Left lung (tissue), 4 donors: ENCODE measurements at regions not wholly inside any gene's neighbourhood (a gene's known extent, or its start where the extent isn't known, plus 50 kb on each side); places are given as distances from the start of the nearest gene placed in this dataset.

Experiments
- ATAC-seq: fragments of 200-7000 bp; cut with Tn5 transposase; one replicate; pipeline ENCODE4 v1.9.1; 2020; ENCODE audit warnings: moderate library complexity
- DNase-seq, 4 donors: peaks; one replicate each; pipeline ENCODE4 v3.0.0-alpha.2; 2013 to 2020
- H3K27ac ChIP-seq, 2 donors: fragments of 200-600 bp; sonication (generic) in 1 of 2; one replicate each; pipeline versions ENCODE4 v1.5.0 to v1.8.0; 2020 to 2021
- H3K27me3 ChIP-seq, 2 donors: fragments of 200-600 bp; sonication (generic) in 1 of 2; one replicate each; pipeline versions ENCODE4 v1.5.0 to v1.8.0; 2020 to 2021
- H3K36me3 ChIP-seq, 2 donors: fragments of 200-600 bp; sonication (generic) in 1 of 2; one replicate each; pipeline versions ENCODE4 v1.5.0 to v1.8.0; 2020 to 2021
- H3K4me1 ChIP-seq, 2 donors: fragments of 200-600 bp; one replicate each; pipeline ENCODE4 v1.8.0; 2021
- H3K4me3 ChIP-seq, 2 donors: fragments of 200-600 bp; sonication (generic) in 1 of 2; one replicate each; pipeline versions ENCODE4 v1.5.0 to v1.8.0; 2020 to 2021; ENCODE audit warnings: mild to moderate bottlenecking in 1 of 2
- H3K9me3 ChIP-seq, 2 donors: fragments of 200-600 bp; sonication (generic) in 1 of 2; one replicate each; pipeline versions ENCODE4 v1.5.0 to v1.8.0; 2020 to 2021
- CTCF ChIP-seq, 2 donors: fragments of 200-600 bp; sonication (generic) in 1 of 2; IDR thresholded peaks; one replicate each; pipeline versions ENCODE4 v1.5.0 to v1.8.0; 2021; ENCODE audit warnings: antibody characterized with exemption in 2 of 2
- intact Hi-C, 2 donors: fragments of 100-400 bp; cut with DNase I; formaldehyde crosslinking; loops; one replicate each; pipeline versions ENCODE4 v1.11.2 to v1.14.2; 2022
- donor health status: DM: no; HTN: yes; CAD: no.
- donor health status: DM: no; HTN: no; CAD: no.

- ATAC-seq, result no peak
Observed at GRCh38 chr6:73884540-73884939, 188.5 kb downstream of the CD109 start.

GRCh38 chr6:73879501-73880293 lies 183.7 kb downstream of the CD109 start:
- intact Hi-C loops, result no loop called here
- Histone ChIP-seq H3K36me3 (no peaks in the 10 kb centered on the region), H3K4me1 (no peaks in the 10 kb centered on the region), H3K9me3 (no peaks in the 10 kb centered on the region), H3K4me3 (no peak overlapping the region), H3K27me3 (no peaks in the 10 kb centered on the region), H3K27ac (no peak overlapping the region)
- no peak for ATAC-seq
- no peak for DNase-seq
- TF ChIP-seq CTCF (IDR thresholded peaks at IDR 0.05), result no peak

More at GRCh38 chr6:73884540-73884939, 188.5 kb downstream of the CD109 start:
- no peaks in the 10 kb centered on the region for H3K27me3 ChIP-seq
- no peaks in the 10 kb centered on the region for H3K9me3 ChIP-seq
- H3K36me3 ChIP-seq, result no peaks in the 10 kb centered on the region
- DNase-seq, result no peak
- no peak for TF ChIP-seq CTCF (IDR thresholded peaks at IDR 0.05)
- H3K27ac ChIP-seq, result no peak overlapping the region
- no peaks in the 10 kb centered on the region for H3K4me1 ChIP-seq
- no peak overlapping the region for H3K4me3 ChIP-seq
- intact Hi-C loops, result no loop called here

- H3K4me3 ChIP-seq, result no peak overlapping the region
- no peaks in the 10 kb centered on the region for H3K4me1 ChIP-seq
- no peaks in the 10 kb centered on the region for H3K9me3 ChIP-seq
- no peaks in the 10 kb centered on the region for H3K27me3 ChIP-seq
- no peak for ATAC-seq
- no peak overlapping the region for H3K27ac ChIP-seq
- no peaks in the 10 kb centered on the region for H3K36me3 ChIP-seq
- intact Hi-C loops, result no loop called here
- no peak for TF ChIP-seq CTCF (IDR thresholded peaks at IDR 0.05)
- DNase-seq, result no peak
Observed at GRCh38 chr6:73878403-73878802, 182.4 kb downstream of the CD109 start.
